K562 (cell line): ENCODE measurements at regions not wholly inside any gene's neighbourhood (a gene's known extent, or its start where the extent isn't known, plus 50 kb on each side); places are given as distances from the start of the nearest gene placed in this dataset.
"Not testable (repeated sequence)": the region's sequence is repeated elsewhere in the genome, so short reads cannot be mapped to it uniquely, and the experiment has no call there.

Source experiments
- ELF4 ChIP-seq: fragments of 450-650 bp; formaldehyde crosslinking; IDR thresholded peaks from 2 replicates; pipeline ENCODE4 v1.4.0; 2022; ENCODE audit warnings: missing genetic modification characterization
- ETV1 ChIP-seq: fragments of 450-650 bp; conservative IDR thresholded peaks from 2 replicates; pipeline ENCODE4 v1.6.1; 2016; ENCODE audit warnings: missing genetic modification characterization, control low read depth, low read depth, missing compliant biosample characterization
- ETV6 ChIP-seq, 3 experiments: fragments of 150-350 bp in 1 of 3; sonication (generic) in 1 of 3; formaldehyde crosslinking in 1 of 3; IDR thresholded peaks; 2 replicates each; pipeline versions ENCODE4 v1.6.1 to v1.8.0; 2014 to 2022; ENCODE audit warnings: borderline replicate concordance in 2 of 3, low read depth in 2 of 3, antibody characterized with exemption in 1 of 3, low read length in 1 of 3, mild to moderate bottlenecking in 1 of 3, missing genetic modification reagents in 1 of 3
- FOS ChIP-seq: IDR thresholded peaks from 3 replicates; pipeline ENCODE4 v1.6.1; 2011; ENCODE audit not compliant: insufficient read length; ENCODE audit errors: extremely low read depth
- FUS ChIP-seq: fragments of 200-400 bp; formaldehyde crosslinking; optimal IDR thresholded peaks from 2 replicates; pipeline ENCODE3; 2017; ENCODE audit warnings: low read depth, low read length
- GTF2F1 ChIP-seq: IDR thresholded peaks from 2 replicates; pipeline ENCODE4 v1.6.1; 2011; ENCODE audit warnings: low read depth, low read length, improper control_type of control experiment
- NCOA4 ChIP-seq: fragments of 450-650 bp; IDR thresholded peaks from 2 replicates; pipeline ENCODE4 v1.6.1; 2018; ENCODE audit warnings: mild to moderate bottlenecking; ENCODE audit not compliant: partially characterized antibody
- POLR2A ChIP-seq: fragments of 450-650 bp; conservative IDR thresholded peaks from 2 replicates; pipeline ENCODE4 v1.6.1; 2016
- RAD21 ChIP-seq, 2 experiments: fragments of 250-450 bp in 1 of 2; fragments of 450-650 bp in 1 of 2; sonication (Bioruptor Pico) in 1 of 2; formaldehyde crosslinking in 1 of 2; IDR thresholded peaks in 1 of 2; conservative IDR thresholded peaks in 1 of 2; 2 replicates each; pipeline versions ENCODE4 v1.4.0 to v1.8.0; 2020 to 2022; ENCODE audit warnings: mild to moderate bottlenecking in 2 of 2, moderate library complexity in 1 of 2
- RAD51 ChIP-seq: fragments of 450-650 bp; IDR thresholded peaks from 2 replicates; pipeline ENCODE4 v1.7.1; 2016; ENCODE audit warnings: low read depth, mild to moderate bottlenecking, borderline replicate concordance
- SREBF2 ChIP-seq: sonication (generic); formaldehyde crosslinking; IDR thresholded peaks from 2 replicates; pipeline ENCODE4 v1.4.0; 2020; ENCODE audit warnings: mild to moderate bottlenecking, missing genetic modification reagents
- TF ChIP-seq, protein P1 (sequence below): fragments of 250-450 bp; sonication (Bioruptor Pico); IDR thresholded peaks from 2 replicates; pipeline ENCODE4 v1.8.0; 2021; ENCODE audit warnings: borderline replicate concordance, mild to moderate bottlenecking, moderate library complexity; ENCODE audit not compliant: poor library complexity, severe bottlenecking

DNA sequence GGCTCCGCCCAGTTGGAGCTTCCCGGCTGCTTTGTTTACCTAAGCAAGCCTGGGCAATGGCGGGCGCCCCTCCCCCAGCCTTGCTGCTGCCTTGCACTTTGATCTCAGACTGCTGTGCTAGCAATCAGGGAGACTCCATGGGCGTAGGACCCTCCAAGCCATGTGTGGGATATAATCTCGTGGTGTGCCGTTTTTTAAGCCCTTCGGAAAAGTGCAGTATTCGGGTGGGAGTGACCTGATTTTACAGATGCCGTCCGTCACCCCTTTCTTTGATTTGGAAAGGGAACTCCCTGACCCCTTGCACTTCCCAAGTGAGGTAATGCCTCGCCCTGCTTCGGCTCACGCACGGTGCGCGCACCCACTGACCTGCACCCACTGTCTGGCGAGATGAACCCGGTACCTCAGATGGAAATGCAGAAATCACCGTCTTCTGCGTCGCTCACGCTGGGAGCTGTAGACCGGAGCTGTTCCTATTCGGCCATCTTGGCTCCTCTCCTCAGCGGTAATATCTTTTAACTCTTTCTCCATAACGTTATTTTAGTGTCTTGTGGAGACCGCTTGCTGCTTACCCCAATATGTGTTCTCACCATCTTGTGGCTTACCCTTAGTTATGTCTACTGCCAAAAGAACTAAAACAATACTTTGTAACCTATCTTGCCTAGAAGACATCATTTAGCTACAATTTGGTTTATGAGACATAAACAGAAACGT lies 328.7 kb upstream of the EPHA5 start:
- not testable (repeated sequence) for TF ChIP-seq FUS; FOS; GTF2F1; ETV1; SREBF2 (CRISPR knock-in tag); NCOA4; RAD51; RAD21 (CRISPR knock-in tag; conservative IDR thresholded peaks at IDR 0.05 in 1 of 2, IDR thresholded peaks at IDR 0.05 in 1 of 2); POLR2A; ELF4 (CRISPR knock-in tag); ETV6 (IDR thresholded peaks at IDR 0.05; ENCODE audit: borderline replicate concordance in 1 of 2, low read depth in 2 of 2, low read length in 1 of 2); ETV6 (CRISPR knock-in tag; IDR thresholded peaks at IDR 0.05; ENCODE audit: borderline replicate concordance)
- TF ChIP-seq, protein P1, sequence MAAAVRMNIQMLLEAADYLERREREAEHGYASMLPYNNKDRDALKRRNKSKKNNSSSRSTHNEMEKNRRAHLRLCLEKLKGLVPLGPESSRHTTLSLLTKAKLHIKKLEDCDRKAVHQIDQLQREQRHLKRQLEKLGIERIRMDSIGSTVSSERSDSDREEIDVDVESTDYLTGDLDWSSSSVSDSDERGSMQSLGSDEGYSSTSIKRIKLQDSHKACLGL (CRISPR knock-in tag): not testable (repeated sequence)
